ENCODE measurements at regions not wholly inside any gene's neighbourhood (a gene's known extent, or its start where the extent isn't known, plus 50 kb on each side); places are given as distances from the start of the nearest gene placed in this dataset.

- Histone ChIP-seq H2AFZ (no peak overlapping the region; the same call in 1 of the 2 replicates), H3K27me3 (ENCODE audit: insufficient read depth) (no peaks in the 10 kb centered on the region), H3K4me3 (no peak overlapping the region), H4K20me1 (replicated peaks; ENCODE audit: insufficient read depth) (no peaks in the 10 kb centered on the region), H3K4me1 (ENCODE audit: insufficient read depth) (no peaks in the 10 kb centered on the region), H3K36me3 (ENCODE audit: insufficient read depth) (no peaks in the 10 kb centered on the region), H3K79me2 (replicated peaks; ENCODE audit: insufficient read depth) (no peaks in the 10 kb centered on the region), H3K4me2 (no peak overlapping the region), H3F3A (replicated peaks; ENCODE audit: low read depth) (no peaks in the 10 kb centered on the region), H3K9me2 (ENCODE audit: insufficient read depth) (no peaks in the 10 kb centered on the region), H3K27ac (ENCODE audit: low read depth) (no peak overlapping the region)
- ATAC-seq (no peak), DNase-seq (ENCODE audit: low spot score) (no peak)
- H3K27ac Mint-ChIP-seq = no peak overlapping the region
- H3K4me3 Mint-ChIP-seq = no peak overlapping the region
- TF ChIP-seq REST (IDR thresholded peaks at IDR 0.05; ENCODE audit: unreplicated experiment) (no peak), NANOG (IDR thresholded peaks at IDR 0.05; ENCODE audit: borderline replicate concordance) (no peak), ZNF114 (CRISPR knock-in tag; IDR thresholded peaks at IDR 0.05) (no peak), POLR2AphosphoS5 (IDR thresholded peaks at IDR 0.05; ENCODE audit: low read depth) (no peak), CREB1 (CRISPR knock-in tag; IDR thresholded peaks at IDR 0.05; ENCODE audit: low read depth) (no peak), EZH2 (IDR thresholded peaks at IDR 0.05; ENCODE audit: low read depth, unreplicated experiment) (no peak), STAT1 (IDR thresholded peaks at IDR 0.05; ENCODE audit: unreplicated experiment) (no peak), EZH2phosphoT487 (IDR thresholded peaks at IDR 0.05; ENCODE audit: unreplicated experiment) (no peak), JUNB (IDR thresholded peaks at IDR 0.05; ENCODE audit: unreplicated experiment) (no peak), CTCF (conservative IDR thresholded peaks at IDR 0.05; ENCODE audit: low read depth in 2 of 2) (no peak), ZNF331 (CRISPR knock-in tag; IDR thresholded peaks at IDR 0.05; ENCODE audit: low read depth) (no peak)
- TF ChIP-seq, protein P1, sequence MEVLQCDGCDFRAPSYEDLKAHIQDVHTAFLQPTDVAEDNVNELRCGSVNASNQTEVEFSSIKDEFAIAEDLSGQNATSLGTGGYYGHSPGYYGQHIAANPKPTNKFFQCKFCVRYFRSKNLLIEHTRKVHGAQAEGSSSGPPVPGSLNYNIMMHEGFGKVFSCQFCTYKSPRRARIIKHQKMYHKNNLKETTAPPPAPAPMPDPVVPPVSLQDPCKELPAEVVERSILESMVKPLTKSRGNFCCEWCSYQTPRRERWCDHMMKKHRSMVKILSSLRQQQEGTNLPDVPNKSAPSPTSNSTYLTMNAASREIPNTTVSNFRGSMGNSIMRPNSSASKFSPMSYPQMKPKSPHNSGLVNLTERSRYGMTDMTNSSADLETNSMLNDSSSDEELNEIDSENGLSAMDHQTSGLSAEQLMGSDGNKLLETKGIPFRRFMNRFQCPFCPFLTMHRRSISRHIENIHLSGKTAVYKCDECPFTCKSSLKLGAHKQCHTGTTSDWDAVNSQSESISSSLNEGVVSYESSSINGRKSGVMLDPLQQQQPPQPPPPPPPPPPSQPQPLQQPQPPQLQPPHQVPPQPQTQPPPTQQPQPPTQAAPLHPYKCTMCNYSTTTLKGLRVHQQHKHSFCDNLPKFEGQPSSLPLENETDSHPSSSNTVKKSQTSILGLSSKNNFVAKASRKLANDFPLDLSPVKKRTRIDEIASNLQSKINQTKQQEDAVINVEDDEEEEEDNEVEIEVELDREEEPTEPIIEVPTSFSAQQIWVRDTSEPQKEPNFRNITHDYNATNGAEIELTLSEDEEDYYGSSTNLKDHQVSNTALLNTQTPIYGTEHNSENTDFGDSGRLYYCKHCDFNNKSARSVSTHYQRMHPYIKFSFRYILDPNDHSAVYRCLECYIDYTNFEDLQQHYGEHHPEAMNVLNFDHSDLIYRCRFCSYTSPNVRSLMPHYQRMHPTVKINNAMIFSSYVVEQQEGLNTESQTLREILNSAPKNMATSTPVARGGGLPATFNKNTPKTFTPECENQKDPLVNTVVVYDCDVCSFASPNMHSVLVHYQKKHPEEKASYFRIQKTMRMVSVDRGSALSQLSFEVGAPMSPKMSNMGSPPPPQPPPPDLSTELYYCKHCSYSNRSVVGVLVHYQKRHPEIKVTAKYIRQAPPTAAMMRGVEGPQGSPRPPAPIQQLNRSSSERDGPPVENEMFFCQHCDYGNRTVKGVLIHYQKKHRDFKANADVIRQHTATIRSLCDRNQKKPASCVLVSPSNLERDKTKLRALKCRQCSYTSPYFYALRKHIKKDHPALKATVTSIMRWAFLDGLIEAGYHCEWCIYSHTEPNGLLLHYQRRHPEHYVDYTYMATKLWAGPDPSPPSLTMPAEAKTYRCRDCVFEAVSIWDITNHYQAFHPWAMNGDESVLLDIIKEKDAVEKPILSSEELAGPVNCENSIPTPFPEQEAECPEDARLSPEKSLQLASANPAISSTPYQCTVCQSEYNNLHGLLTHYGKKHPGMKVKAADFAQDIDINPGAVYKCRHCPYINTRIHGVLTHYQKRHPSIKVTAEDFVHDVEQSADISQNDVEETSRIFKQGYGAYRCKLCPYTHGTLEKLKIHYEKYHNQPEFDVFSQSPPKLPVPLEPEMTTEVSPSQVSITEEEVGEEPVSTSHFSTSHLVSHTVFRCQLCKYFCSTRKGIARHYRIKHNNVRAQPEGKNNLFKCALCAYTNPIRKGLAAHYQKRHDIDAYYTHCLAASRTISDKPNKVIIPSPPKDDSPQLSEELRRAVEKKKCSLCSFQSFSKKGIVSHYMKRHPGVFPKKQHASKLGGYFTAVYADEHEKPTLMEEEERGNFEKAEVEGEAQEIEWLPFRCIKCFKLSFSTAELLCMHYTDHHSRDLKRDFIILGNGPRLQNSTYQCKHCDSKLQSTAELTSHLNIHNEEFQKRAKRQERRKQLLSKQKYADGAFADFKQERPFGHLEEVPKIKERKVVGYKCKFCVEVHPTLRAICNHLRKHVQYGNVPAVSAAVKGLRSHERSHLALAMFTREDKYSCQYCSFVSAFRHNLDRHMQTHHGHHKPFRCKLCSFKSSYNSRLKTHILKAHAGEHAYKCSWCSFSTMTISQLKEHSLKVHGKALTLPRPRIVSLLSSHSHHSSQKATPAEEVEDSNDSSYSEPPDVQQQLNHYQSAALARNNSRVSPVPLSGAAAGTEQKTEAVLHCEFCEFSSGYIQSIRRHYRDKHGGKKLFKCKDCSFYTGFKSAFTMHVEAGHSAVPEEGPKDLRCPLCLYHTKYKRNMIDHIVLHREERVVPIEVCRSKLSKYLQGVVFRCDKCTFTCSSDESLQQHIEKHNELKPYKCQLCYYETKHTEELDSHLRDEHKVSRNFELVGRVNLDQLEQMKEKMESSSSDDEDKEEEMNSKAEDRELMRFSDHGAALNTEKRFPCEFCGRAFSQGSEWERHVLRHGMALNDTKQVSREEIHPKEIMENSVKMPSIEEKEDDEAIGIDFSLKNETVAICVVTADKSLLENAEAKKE (CRISPR knock-in tag; IDR thresholded peaks at IDR 0.05) = no peak
- TF ChIP-seq, protein P2, sequence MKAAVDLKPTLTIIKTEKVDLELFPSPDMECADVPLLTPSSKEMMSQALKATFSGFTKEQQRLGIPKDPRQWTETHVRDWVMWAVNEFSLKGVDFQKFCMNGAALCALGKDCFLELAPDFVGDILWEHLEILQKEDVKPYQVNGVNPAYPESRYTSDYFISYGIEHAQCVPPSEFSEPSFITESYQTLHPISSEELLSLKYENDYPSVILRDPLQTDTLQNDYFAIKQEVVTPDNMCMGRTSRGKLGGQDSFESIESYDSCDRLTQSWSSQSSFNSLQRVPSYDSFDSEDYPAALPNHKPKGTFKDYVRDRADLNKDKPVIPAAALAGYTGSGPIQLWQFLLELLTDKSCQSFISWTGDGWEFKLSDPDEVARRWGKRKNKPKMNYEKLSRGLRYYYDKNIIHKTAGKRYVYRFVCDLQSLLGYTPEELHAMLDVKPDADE (IDR thresholded peaks at IDR 0.05) = no peak
- H3K27me3 Mint-ChIP-seq (ENCODE audit: insufficient read depth, low read depth, poor library complexity) = no peaks in the 10 kb centered on the region
- no peaks in the 10 kb centered on the region for H3K4me1 Mint-ChIP-seq
- H3K9me3 Mint-ChIP-seq = no peaks in the 10 kb centered on the region; the same call in 1 of the 3 replicates
- H3K36me3 Mint-ChIP-seq (ENCODE audit: low read depth) = no peaks in the 10 kb centered on the region
Observed at GRCh38 chr6:62465206-62465605, 179.2 kb upstream of the KHDRBS2 start.

All from GM23338 (cell line).